Panc1 (cell line): ENCODE measurements at regions not wholly inside any gene's neighbourhood (a gene's known extent, or its start where the extent isn't known, plus 50 kb on each side); places are given as distances from the start of the nearest gene placed in this dataset.

ENCODE experiments used
- CTCF ChIP-seq: fragments of 450-650 bp; IDR thresholded peaks from 2 replicates; pipeline ENCODE4 v1.5.1; 2017; ENCODE audit warnings: mild to moderate bottlenecking
- POLR2AphosphoS5 ChIP-seq: IDR thresholded peaks from 2 replicates; pipeline ENCODE4 v1.6.1; 2012; ENCODE audit warnings: mild to moderate bottlenecking, low read depth, low read length, moderate library complexity
- REST ChIP-seq, 2 experiments: IDR thresholded peaks; 2 replicates each; pipeline ENCODE4 v1.6.1; 2011 to 2012; ENCODE audit warnings: low read depth in 2 of 2, control low read depth in 1 of 2, low read length in 1 of 2, mild to moderate bottlenecking in 1 of 2, moderate library complexity in 1 of 2; ENCODE audit not compliant: insufficient read depth in 1 of 2

GRCh38 chr1:229964281-229964680 is 102.8 kb upstream of the GALNT2 start:
- TF ChIP-seq CTCF (no peak), POLR2AphosphoS5 (no peak), REST (IDR thresholded peaks at IDR 0.05; ENCODE audit: insufficient read depth in 1 of 2, low read depth in 2 of 2, low read length in 1 of 2) (no peak)
